ENCODE measurements at regions not wholly inside any gene's neighbourhood (a gene's known extent, or its start where the extent isn't known, plus 50 kb on each side); places are given as distances from the start of the nearest gene placed in this dataset.

- H3K9me3 ChIP-seq (ENCODE audit: control insufficient read depth, insufficient read depth, low read depth, low read length): no peaks in the 10 kb centered on the region
- no peak for TF ChIP-seq SIN3A (IDR thresholded peaks at IDR 0.05; ENCODE audit: borderline replicate concordance, insufficient read depth, low read depth, low read length)
- no peak for TF ChIP-seq TCF7L2 (IDR thresholded peaks at IDR 0.05; ENCODE audit: low read depth, low read length)
- no peak for TF ChIP-seq POLR2AphosphoS5 (IDR thresholded peaks at IDR 0.05; ENCODE audit: low read depth, low read length)
- TF ChIP-seq CTCF (IDR thresholded peaks at IDR 0.05): no peak
- no peak for TF ChIP-seq REST (IDR thresholded peaks at IDR 0.05; ENCODE audit: insufficient read depth in 1 of 2, low read depth in 2 of 2, low read length in 1 of 2)
- POLR2A ChIA-PET: no interaction called here
- H3K4me3 ChIP-seq (ENCODE audit: low read depth in 2 of 2, low read length in 2 of 2): no peak overlapping the region
- in situ Hi-C loops (cut with HindIII; ENCODE audit: low pct_unique_long_range_greater_than_20kb, low sequenced_read_pairs) (no loop called here), intact Hi-C loops (cut with micrococcal nuclease; ENCODE audit: unreplicated experiment) (no loop called here)
- no peaks in the 10 kb centered on the region for H3K27me3 ChIP-seq (ENCODE audit: control insufficient read depth, insufficient read depth, low read length)
- no peaks in the 10 kb centered on the region for H3K4me1 ChIP-seq (ENCODE audit: control insufficient read depth, insufficient read depth, low read length)
- ATAC-seq: no peak
- CTCF ChIA-PET: no interaction called here
- DNase-seq (ENCODE audit: low read depth, low spot score): no peak
- H3K27ac ChIP-seq (ENCODE audit: low read length): no peak overlapping the region
- no TSS peak for BruUV-seq (replicated peaks)
- H3K36me3 ChIP-seq (ENCODE audit: control insufficient read depth, insufficient read depth, low read length): no peaks in the 10 kb centered on the region
Measured at GRCh38 chr4:145414841-145415240, 66.8 kb upstream of the SMAD1 start.

- no peaks in the 10 kb centered on the region for H3K36me3 ChIP-seq (ENCODE audit: control insufficient read depth, insufficient read depth, low read length)
- H3K9me3 ChIP-seq (ENCODE audit: control insufficient read depth, insufficient read depth, low read depth, low read length): no peaks in the 10 kb centered on the region
- no peak for DNase-seq (ENCODE audit: low read depth, low spot score)
- H3K27ac ChIP-seq (ENCODE audit: low read length): no peak overlapping the region
- no peak for ATAC-seq
- no peak overlapping the region for H3K4me3 ChIP-seq (ENCODE audit: low read depth in 2 of 2, low read length in 2 of 2)
- ChIA-PET CTCF (no interaction called here), POLR2A (no interaction called here)
- H3K27me3 ChIP-seq (ENCODE audit: control insufficient read depth, insufficient read depth, low read length): no peaks in the 10 kb centered on the region
- BruUV-seq (replicated peaks): no TSS peak
- in situ Hi-C loops (cut with HindIII; ENCODE audit: low pct_unique_long_range_greater_than_20kb, low sequenced_read_pairs) (no loop called here), intact Hi-C loops (cut with micrococcal nuclease; ENCODE audit: unreplicated experiment) (no loop called here)
- no peaks in the 10 kb centered on the region for H3K4me1 ChIP-seq (ENCODE audit: control insufficient read depth, insufficient read depth, low read length)
- TF ChIP-seq REST (IDR thresholded peaks at IDR 0.05; ENCODE audit: insufficient read depth in 1 of 2, low read depth in 2 of 2, low read length in 1 of 2) (no peak), TCF7L2 (IDR thresholded peaks at IDR 0.05; ENCODE audit: low read depth, low read length) (no peak), SIN3A (IDR thresholded peaks at IDR 0.05; ENCODE audit: borderline replicate concordance, insufficient read depth, low read depth, low read length) (no peak), POLR2AphosphoS5 (IDR thresholded peaks at IDR 0.05; ENCODE audit: low read depth, low read length) (no peak), CTCF (IDR thresholded peaks at IDR 0.05) (no peak)
Measured at GRCh38 chr4:145414226-145414625, 67.4 kb upstream of the SMAD1 start.

Data from Panc1 (cell line).